Body of pancreas (tissue), 4 donors: ENCODE measurements at regions not wholly inside any gene's neighbourhood (a gene's known extent, or its start where the extent isn't known, plus 50 kb on each side); places are given as distances from the start of the nearest gene placed in this dataset.

Experiments used
- ATAC-seq: fragments of 150-250 bp; one replicate; pipeline ENCODE4 v1.9.1; 2016
- DNase-seq, 4 donors: peaks; one replicate each; pipeline ENCODE4 v3.0.0-alpha.2; 2019
- H3K27ac ChIP-seq, 4 donors: fragments of 200-600 bp; sonication (generic); 1 replicate in 3 of 4; 2 replicates in 1 of 4; pipeline versions ENCODE4 v1.5.1 to v1.6.1; 2016 to 2019; ENCODE audit warnings: mild to moderate bottlenecking in 1 of 4, mixed read lengths in 1 of 4, moderate library complexity in 1 of 4
- H3K27me3 ChIP-seq, 2 donors: fragments of 200-600 bp; sonication (generic); one replicate each; pipeline ENCODE4 v1.6.0; 2016; ENCODE audit warnings: mild to moderate bottlenecking in 1 of 2
- H3K36me3 ChIP-seq, 2 donors: fragments of 200-600 bp; sonication (generic); replicated peaks in 1 of 2; 2 replicates each; pipeline ENCODE4 v1.5.1; 2016; ENCODE audit warnings: low read depth in 2 of 2; ENCODE audit not compliant: insufficient read depth in 1 of 2
- H3K4me1 ChIP-seq: fragments of 200-600 bp; sonication (generic); one replicate; pipeline ENCODE4 v1.6.0; 2016
- H3K4me3 ChIP-seq, 2 donors: fragments of 200-600 bp; sonication (generic); 1 replicate in 1 of 2; 2 replicates in 1 of 2; pipeline ENCODE4 v1.5.1; 2016 to 2019
- H3K9me3 ChIP-seq, 3 donors: fragments of 200-600 bp; sonication (generic); 1 replicate in 2 of 3; 2 replicates in 1 of 3; pipeline ENCODE4 v1.5.1; 2016
- CTCF ChIP-seq, 7 experiments: fragments of 450-650 bp in 4 of 7; fragments of 200-600 bp in 3 of 7; sonication (generic) in 3 of 7; IDR thresholded peaks; one replicate each; pipeline ENCODE4 v1.5.1; 2016 to 2019; ENCODE audit warnings: antibody characterized with exemption in 7 of 7
- POLR2A ChIP-seq, 3 donors: fragments of 450-650 bp; IDR thresholded peaks; one replicate each; pipeline ENCODE4 v1.6.1; 2016; ENCODE audit warnings: antibody characterized with exemption in 3 of 3, mild to moderate bottlenecking in 2 of 3
- WGBS, 2 donors: methylation state at CpG; one replicate each; pipeline ENCODE4 v1.1.5; 2017; 5-methylcytosine and 5-hydroxymethylcytosine counted together
- intact Hi-C: fragments of 100-400 bp; cut with DNase I; formaldehyde crosslinking; loops from one replicate; pipeline ENCODE4 v1.15.1; 2023

- no peak overlapping the region for H3K27ac ChIP-seq
- 10 to 16% methylated on average over 1 of the region's 1 CpG for WGBS, 2 donors
- no peaks in the 10 kb centered on the region for H3K9me3 ChIP-seq
- no peaks in the 10 kb centered on the region for H3K36me3 ChIP-seq
- TF ChIP-seq POLR2A (IDR thresholded peaks at IDR 0.05), result no peak
- TF ChIP-seq CTCF (IDR thresholded peaks at IDR 0.05), result no peak
- H3K4me3 ChIP-seq, result no peak overlapping the region
- H3K27me3 ChIP-seq, result no peaks in the 10 kb centered on the region
- intact Hi-C loops, result no loop called here
- ATAC-seq (no peak), DNase-seq (no peak)
- no peaks in the 10 kb centered on the region for H3K4me1 ChIP-seq
Observed at GRCh38 chr2:116645155-116645554, 1169.3 kb upstream of the DDX18 start.

- intact Hi-C loops, result no loop called here
- 40 to 46% methylated on average over 1 of the region's 1 CpG for WGBS, 2 donors
- H3K27ac ChIP-seq, result no peak overlapping the region
- H3K4me1 ChIP-seq, result no peaks in the 10 kb centered on the region
- TF ChIP-seq POLR2A (IDR thresholded peaks at IDR 0.05), result no peak
- TF ChIP-seq CTCF (IDR thresholded peaks at IDR 0.05), result no peak
- H3K4me3 ChIP-seq, result no peak overlapping the region
- no peaks in the 10 kb centered on the region for H3K36me3 ChIP-seq
- no peaks in the 10 kb centered on the region for H3K9me3 ChIP-seq
- no peaks in the 10 kb centered on the region for H3K27me3 ChIP-seq
- ATAC-seq (no peak), DNase-seq (no peak)
Observed at GRCh38 chr2:116668691-116669090, 1145.8 kb upstream of the DDX18 start.

DNA sequence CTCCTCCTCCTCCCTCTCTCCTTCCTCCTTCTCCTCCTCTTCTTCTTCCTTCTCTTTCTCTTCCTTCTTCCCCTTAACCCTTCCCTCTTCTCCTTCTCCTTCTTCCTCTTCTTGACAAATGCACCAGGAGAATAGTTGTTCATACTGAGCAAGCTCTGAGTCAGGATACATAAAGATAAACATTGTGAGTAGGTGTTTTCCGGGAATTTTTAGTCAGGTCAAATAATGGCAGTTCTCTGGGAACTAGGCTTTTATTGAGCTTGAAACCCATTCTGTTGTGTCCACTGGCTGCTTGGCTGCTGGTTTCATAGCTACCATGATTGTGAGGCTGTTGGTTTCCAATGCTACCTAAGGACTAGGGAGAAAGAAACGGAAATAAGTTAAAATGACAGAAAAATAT, 1144.7 kb upstream of the DDX18 start:
- intact Hi-C loops, result no loop called here
- Histone ChIP-seq H3K9me3 (no peaks in the 10 kb centered on the region), H3K27me3 (no peaks in the 10 kb centered on the region), H3K27ac (no peak overlapping the region), H3K4me1 (no peaks in the 10 kb centered on the region), H3K4me3 (no peak overlapping the region), H3K36me3 (no peaks in the 10 kb centered on the region)
- no peak for DNase-seq
- no peak for ATAC-seq
- 38 to 50% methylated on average over 2 of the region's 2 CpGs for WGBS, 2 donors
- TF ChIP-seq CTCF (IDR thresholded peaks at IDR 0.05) (no peak), POLR2A (IDR thresholded peaks at IDR 0.05) (no peak)

- no peak for DNase-seq
- Histone ChIP-seq H3K27ac (no peak overlapping the region), H3K9me3 (no peaks in the 10 kb centered on the region), H3K27me3 (no peaks in the 10 kb centered on the region), H3K4me1 (no peaks in the 10 kb centered on the region), H3K36me3 (no peaks in the 10 kb centered on the region), H3K4me3 (no peak overlapping the region)
- no peak for TF ChIP-seq CTCF (IDR thresholded peaks at IDR 0.05)
- no peak for TF ChIP-seq POLR2A (IDR thresholded peaks at IDR 0.05)
- ATAC-seq, result no peak
- intact Hi-C loops, result no loop called here
Observed at GRCh38 chr2:116674188-116674587, 1140.3 kb upstream of the DDX18 start.

DNA sequence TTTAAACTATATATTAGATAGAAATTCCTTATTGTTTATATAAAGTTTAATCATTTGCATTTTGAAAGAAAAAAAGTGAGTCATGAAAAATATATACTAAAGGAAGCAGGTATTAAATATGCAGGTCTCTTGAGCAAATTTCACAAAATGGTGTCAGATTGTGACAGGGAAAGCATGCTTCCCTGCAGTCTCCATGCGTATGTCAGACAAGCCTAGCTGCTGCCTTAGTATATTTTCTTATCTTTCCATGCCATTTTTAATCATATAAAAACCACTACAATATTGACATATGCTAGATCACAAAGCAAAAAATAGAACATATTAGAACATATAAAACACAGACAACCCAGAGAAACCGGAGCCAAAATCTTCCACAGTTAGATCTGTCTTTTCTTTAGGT, 1137.7 kb upstream of the DDX18 start:
- WGBS, 2 donors, result 68 to 73% methylated on average over 2 of the region's 2 CpGs
- no peaks in the 10 kb centered on the region for H3K4me1 ChIP-seq
- no peak overlapping the region for H3K27ac ChIP-seq
- no peaks in the 10 kb centered on the region for H3K27me3 ChIP-seq
- TF ChIP-seq CTCF (IDR thresholded peaks at IDR 0.05), result no peak
- no peak for TF ChIP-seq POLR2A (IDR thresholded peaks at IDR 0.05)
- ATAC-seq, result no peak
- intact Hi-C loops, result no loop called here
- H3K36me3 ChIP-seq, result no peaks in the 10 kb centered on the region
- H3K9me3 ChIP-seq, result no peaks in the 10 kb centered on the region
- DNase-seq, result no peak
- H3K4me3 ChIP-seq, result no peak overlapping the region
